GM23338 (cell line): ENCODE measurements at regions not wholly inside any gene's neighbourhood (a gene's known extent, or its start where the extent isn't known, plus 50 kb on each side); places are given as distances from the start of the nearest gene placed in this dataset.

Experiments
- ATAC-seq: fragments of 200-7000 bp; cut with Tn5 transposase; 3 replicates; pipeline ENCODE4 v1.9.1; 2020
- DNase-seq: peaks from one replicate; pipeline ENCODE4 v3.0.0-alpha.2; 2015; ENCODE audit warnings: low spot score
- H2AFZ ChIP-seq: fragments of 200-600 bp; sonication (generic); 2 replicates; pipeline ENCODE4 v1.8.0; 2016; ENCODE audit warnings: antibody characterized with exemption, mild to moderate bottlenecking, moderate library complexity
- H3F3A ChIP-seq: fragments of 200-600 bp; sonication (generic); replicated peaks from 2 replicates; pipeline ENCODE4 v1.8.0; 2017; ENCODE audit warnings: antibody characterized with exemption, mixed run types, low read depth
- H3K27ac ChIP-seq: fragments of 200-600 bp; sonication (generic); 2 replicates; pipeline ENCODE4 v1.6.1; 2016; ENCODE audit warnings: low read depth
- H3K27me3 ChIP-seq: fragments of 200-600 bp; sonication (generic); 2 replicates; pipeline ENCODE4 v1.8.0; 2016; ENCODE audit warnings: mild to moderate bottlenecking, mixed run types, moderate library complexity; ENCODE audit not compliant: insufficient read depth
- H3K36me3 ChIP-seq: fragments of 200-600 bp; sonication (generic); 2 replicates; pipeline ENCODE4 v1.8.0; 2016; ENCODE audit warnings: mild to moderate bottlenecking; ENCODE audit not compliant: insufficient read depth
- H3K4me1 ChIP-seq: fragments of 200-600 bp; sonication (generic); 2 replicates; pipeline ENCODE4 v1.8.0; 2016; ENCODE audit warnings: mild to moderate bottlenecking, moderate library complexity; ENCODE audit not compliant: insufficient read depth
- H3K4me2 ChIP-seq: fragments of 200-600 bp; sonication (generic); 2 replicates; pipeline ENCODE4 v1.7.1; 2017; ENCODE audit warnings: mixed run types
- H3K4me3 ChIP-seq: fragments of 200-600 bp; sonication (generic); 2 replicates; pipeline ENCODE4 v1.6.1; 2016; ENCODE audit warnings: mixed run types
- H3K79me2 ChIP-seq: fragments of 200-600 bp; sonication (generic); replicated peaks from 2 replicates; pipeline ENCODE4 v1.8.0; 2017; ENCODE audit warnings: mild to moderate bottlenecking; ENCODE audit not compliant: insufficient read depth
- H3K9me2 ChIP-seq: fragments of 200-600 bp; sonication (generic); 2 replicates; pipeline ENCODE4 v1.8.0; 2017; ENCODE audit not compliant: insufficient read depth
- H4K20me1 ChIP-seq: fragments of 200-600 bp; sonication (generic); replicated peaks from 2 replicates; pipeline ENCODE4 v1.8.0; 2017; ENCODE audit warnings: mild to moderate bottlenecking; ENCODE audit not compliant: insufficient read depth
- H3K27ac Mint-ChIP-seq: 2 replicates; pipeline ENCODE4 v1.8.0; 2020; ENCODE audit warnings: inconsistent platforms, mild to moderate bottlenecking, moderate library complexity, mixed read lengths
- H3K27me3 Mint-ChIP-seq: 3 replicates; pipeline ENCODE4 v1.8.0; 2022; ENCODE audit warnings: low read depth, mild to moderate bottlenecking, moderate library complexity, mixed read lengths, inconsistent platforms; ENCODE audit not compliant: insufficient read depth, poor library complexity
- H3K36me3 Mint-ChIP-seq: 3 replicates; pipeline ENCODE4 v1.8.0; 2021; ENCODE audit warnings: low read depth, mild to moderate bottlenecking, inconsistent platforms, moderate library complexity, mixed read lengths
- H3K4me1 Mint-ChIP-seq: 3 replicates; pipeline ENCODE4 v1.8.0; 2020; ENCODE audit warnings: mild to moderate bottlenecking, inconsistent platforms, mixed read lengths
- H3K4me3 Mint-ChIP-seq: 3 replicates; pipeline ENCODE4 v1.8.0; 2021; ENCODE audit warnings: moderate library complexity, mild to moderate bottlenecking, inconsistent platforms, mixed read lengths
- H3K9me3 Mint-ChIP-seq: 3 replicates; pipeline ENCODE4 v1.8.0; 2020; ENCODE audit warnings: moderate library complexity, mild to moderate bottlenecking, inconsistent platforms, mixed read lengths
- CREB1 ChIP-seq: fragments of 250-450 bp; sonication (Bioruptor Pico); IDR thresholded peaks from 2 replicates; pipeline ENCODE4 v1.5.0; 2020; ENCODE audit warnings: low read depth, mild to moderate bottlenecking, moderate library complexity
- CTCF ChIP-seq, 2 experiments: fragments of 200-600 bp in 1 of 2; sonication (generic) in 1 of 2; conservative IDR thresholded peaks; 2 replicates each; pipeline versions ENCODE4 v1.5.1 to v1.6.1; 2016 to 2017; ENCODE audit warnings: antibody characterized with exemption in 2 of 2, low read depth in 2 of 2, mild to moderate bottlenecking in 2 of 2, moderate library complexity in 1 of 2
- ETS1 ChIP-seq: IDR thresholded peaks from 2 replicates; pipeline ENCODE4 v1.6.1; 2016; ENCODE audit warnings: antibody characterized with exemption
- EZH2 ChIP-seq: fragments of 200-600 bp; sonication (generic); IDR thresholded peaks from one replicate; pipeline ENCODE4 v1.8.0; 2017; ENCODE audit warnings: antibody characterized with exemption, mild to moderate bottlenecking, low read depth; ENCODE audit not compliant: unreplicated experiment
- NANOG ChIP-seq: IDR thresholded peaks from 2 replicates; pipeline ENCODE4 v1.6.1; 2016; ENCODE audit warnings: antibody characterized with exemption, borderline replicate concordance
- POLR2AphosphoS5 ChIP-seq: IDR thresholded peaks from 2 replicates; pipeline ENCODE4 v1.6.1; 2016; ENCODE audit warnings: antibody characterized with exemption, low read depth
- STAT1 ChIP-seq: IDR thresholded peaks from one replicate; pipeline ENCODE4 v1.6.1; 2016; ENCODE audit warnings: antibody characterized with exemption; ENCODE audit not compliant: unreplicated experiment
- ZNF331 ChIP-seq: fragments of 250-450 bp; sonication (Bioruptor Pico); IDR thresholded peaks from 2 replicates; pipeline ENCODE4 v1.5.0; 2020; ENCODE audit warnings: low read depth, mild to moderate bottlenecking, moderate library complexity
- TF ChIP-seq, protein P1 (sequence below): IDR thresholded peaks from one replicate; pipeline ENCODE4 v1.6.1; 2018; ENCODE audit warnings: antibody characterized with exemption; ENCODE audit not compliant: unreplicated experiment

DNA sequence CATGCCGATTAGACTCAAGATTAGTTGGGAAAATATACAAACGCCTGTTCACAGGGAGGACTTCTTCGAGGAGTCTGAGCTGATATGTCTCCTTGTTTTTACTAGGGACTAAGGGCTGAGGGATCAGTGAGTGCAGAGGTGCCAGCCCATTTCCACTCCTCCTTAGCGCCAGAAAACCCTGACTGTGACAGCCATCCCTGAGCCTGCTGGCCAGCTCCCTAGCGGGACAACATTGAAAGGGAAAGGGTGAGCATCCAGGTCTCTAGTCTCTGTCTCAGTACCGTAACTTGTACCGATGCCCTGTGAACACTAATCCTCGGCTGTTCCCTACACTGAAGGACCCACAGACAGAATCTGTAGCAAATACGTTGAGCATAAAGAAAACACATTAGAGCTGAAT lies 243.4 kb downstream of the WNT5A start (continued):
- no peak for TF ChIP-seq ETS1
- TF ChIP-seq CTCF (conservative IDR thresholded peaks at IDR 0.05; ENCODE audit: low read depth in 2 of 2), result no peak
- no peak for TF ChIP-seq CREB1 (CRISPR knock-in tag)
- TF ChIP-seq, protein P1, sequence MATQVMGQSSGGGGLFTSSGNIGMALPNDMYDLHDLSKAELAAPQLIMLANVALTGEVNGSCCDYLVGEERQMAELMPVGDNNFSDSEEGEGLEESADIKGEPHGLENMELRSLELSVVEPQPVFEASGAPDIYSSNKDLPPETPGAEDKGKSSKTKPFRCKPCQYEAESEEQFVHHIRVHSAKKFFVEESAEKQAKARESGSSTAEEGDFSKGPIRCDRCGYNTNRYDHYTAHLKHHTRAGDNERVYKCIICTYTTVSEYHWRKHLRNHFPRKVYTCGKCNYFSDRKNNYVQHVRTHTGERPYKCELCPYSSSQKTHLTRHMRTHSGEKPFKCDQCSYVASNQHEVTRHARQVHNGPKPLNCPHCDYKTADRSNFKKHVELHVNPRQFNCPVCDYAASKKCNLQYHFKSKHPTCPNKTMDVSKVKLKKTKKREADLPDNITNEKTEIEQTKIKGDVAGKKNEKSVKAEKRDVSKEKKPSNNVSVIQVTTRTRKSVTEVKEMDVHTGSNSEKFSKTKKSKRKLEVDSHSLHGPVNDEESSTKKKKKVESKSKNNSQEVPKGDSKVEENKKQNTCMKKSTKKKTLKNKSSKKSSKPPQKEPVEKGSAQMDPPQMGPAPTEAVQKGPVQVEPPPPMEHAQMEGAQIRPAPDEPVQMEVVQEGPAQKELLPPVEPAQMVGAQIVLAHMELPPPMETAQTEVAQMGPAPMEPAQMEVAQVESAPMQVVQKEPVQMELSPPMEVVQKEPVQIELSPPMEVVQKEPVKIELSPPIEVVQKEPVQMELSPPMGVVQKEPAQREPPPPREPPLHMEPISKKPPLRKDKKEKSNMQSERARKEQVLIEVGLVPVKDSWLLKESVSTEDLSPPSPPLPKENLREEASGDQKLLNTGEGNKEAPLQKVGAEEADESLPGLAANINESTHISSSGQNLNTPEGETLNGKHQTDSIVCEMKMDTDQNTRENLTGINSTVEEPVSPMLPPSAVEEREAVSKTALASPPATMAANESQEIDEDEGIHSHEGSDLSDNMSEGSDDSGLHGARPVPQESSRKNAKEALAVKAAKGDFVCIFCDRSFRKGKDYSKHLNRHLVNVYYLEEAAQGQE, result no peak
- no peak for TF ChIP-seq ZNF331 (CRISPR knock-in tag)
- no peak for TF ChIP-seq EZH2
- TF ChIP-seq STAT1, result no peak
- no peak for TF ChIP-seq NANOG

DNA sequence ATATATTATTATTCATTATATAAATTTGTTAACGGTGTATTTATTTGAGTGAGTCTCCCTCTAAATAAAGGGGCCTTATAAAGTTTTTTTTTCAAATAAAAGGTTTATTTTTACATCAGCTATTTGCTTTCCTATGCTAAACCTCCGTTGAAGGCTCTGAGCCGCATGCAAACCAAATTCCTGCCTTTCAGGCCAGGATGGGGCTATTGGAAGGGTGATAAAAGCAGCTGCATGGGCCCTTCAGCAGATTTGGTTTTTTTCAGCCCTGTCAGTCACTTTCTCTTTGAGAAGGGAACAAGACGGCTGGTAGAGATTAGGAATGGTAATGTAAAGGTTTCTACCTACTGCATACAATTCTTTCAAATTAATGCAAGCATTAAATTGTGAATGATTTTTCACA lies 244.2 kb downstream of the WNT5A start:
- Histone ChIP-seq H3F3A (no peaks in the 10 kb centered on the region), H3K4me1 (0 out of 2 replicates have a peak, but pooled peaks cover 8% of the 10 kb centered on the region), H3K4me2 (no peak overlapping the region), H3K36me3 (no peaks in the 10 kb centered on the region), H3K27me3 (no peaks in the 10 kb centered on the region), H3K79me2 (no peaks in the 10 kb centered on the region), H3K27ac (no peak overlapping the region), H2AFZ (no peak overlapping the region), H3K9me2 (0 out of 2 replicates have a peak, but pooled peaks cover 1% of the 10 kb centered on the region), H4K20me1 (no peaks in the 10 kb centered on the region), H3K4me3 (no peak overlapping the region)
- ATAC-seq (peak; percentile 90), DNase-seq (peak; percentile 54)
- Mint-ChIP-seq H3K36me3 (peaks cover 3% of the 10 kb centered on the region), H3K9me3 (peaks cover 4% of the 10 kb centered on the region; the same call in 2 of the 3 replicates), H3K27me3 (peaks cover 2% of the 10 kb centered on the region), H3K4me1 (peaks cover 13% of the 10 kb centered on the region; the same call in 2 of the 3 replicates), H3K4me3 (no peak overlapping the region), H3K27ac (no peak overlapping the region)
- TF ChIP-seq POLR2AphosphoS5, result no peak
- TF ChIP-seq, protein P1, result no peak
